ENCODE measurements at regions not wholly inside any gene's neighbourhood (a gene's known extent, or its start where the extent isn't known, plus 50 kb on each side); places are given as distances from the start of the nearest gene placed in this dataset.

- no peak for DNase-seq
Measured at GRCh38 chr19:28522545-28522922, 690.4 kb downstream of the UQCRFS1 start.

- DNase-seq, result no peak
Measured at GRCh38 chr19:28521614-28522544, 691.1 kb downstream of the UQCRFS1 start.

GRCh38 chr19:28520998-28521568 is 691.9 kb downstream of the UQCRFS1 start:
- no peak for DNase-seq

- no peak for DNase-seq
Measured at GRCh38 chr19:28519952-28520861, 692.7 kb downstream of the UQCRFS1 start.

GRCh38 chr19:28519218-28519779 is 693.7 kb downstream of the UQCRFS1 start:
- no peak for DNase-seq

- no peak for DNase-seq
Measured at GRCh38 chr19:28516415-28516872, 696.5 kb downstream of the UQCRFS1 start.

- DNase-seq, result no peak
Measured at GRCh38 chr19:28514166-28514565, 698.8 kb downstream of the UQCRFS1 start.

- DNase-seq, result no peak
Measured at GRCh38 chr19:28511655-28512054, 701.3 kb downstream of the UQCRFS1 start.

GRCh38 chr19:28509079-28509895 is 703.7 kb downstream of the UQCRFS1 start:
- no peak for DNase-seq

- no peak for DNase-seq
Measured at GRCh38 chr19:28508666-28509065, 704.3 kb downstream of the UQCRFS1 start.

GRCh38 chr19:28505933-28506332 is 707.0 kb downstream of the UQCRFS1 start:
- no peak for DNase-seq

GRCh38 chr19:28505134-28505533 is 707.8 kb downstream of the UQCRFS1 start:
- no peak for DNase-seq

GRCh38 chr19:28504727-28505126 is 708.2 kb downstream of the UQCRFS1 start:
- DNase-seq, result no peak

GRCh38 chr19:28504139-28504538 is 708.8 kb downstream of the UQCRFS1 start:
- DNase-seq, result no peak

GRCh38 chr19:28502879-28503734 is 709.8 kb downstream of the UQCRFS1 start:
- DNase-seq, result no peak

- no peak for DNase-seq
Measured at GRCh38 chr19:28501976-28502375, 711.0 kb downstream of the UQCRFS1 start.

GRCh38 chr19:28500982-28501630 is 711.8 kb downstream of the UQCRFS1 start:
- no peak for DNase-seq

GRCh38 chr19:28500296-28500695 is 712.7 kb downstream of the UQCRFS1 start:
- no peak for DNase-seq

- no peak for DNase-seq
Measured at GRCh38 chr19:28498404-28498976, 714.5 kb downstream of the UQCRFS1 start.

GRCh38 chr19:28497887-28498286 is 715.1 kb downstream of the UQCRFS1 start:
- DNase-seq, result no peak
